CD14-positive monocyte (primary cell): ENCODE measurements at regions not wholly inside any gene's neighbourhood (a gene's known extent, or its start where the extent isn't known, plus 50 kb on each side); places are given as distances from the start of the nearest gene placed in this dataset.

Source experiments
- DNase-seq, 3 donors: peaks; one replicate each; pipeline ENCODE4 v3.0.0-alpha.2; 2011 to 2022
- H2AFZ ChIP-seq: 2 replicates; pipeline ENCODE4 v1.6.0; 2012; ENCODE audit warnings: mild to moderate bottlenecking, low read depth, low read length, inconsistent platforms; ENCODE audit not compliant: insufficient read depth, poor library complexity, severe bottlenecking
- H3K27ac ChIP-seq, 2 donors: 1 replicate in 1 of 2; 2 replicates in 1 of 2; pipeline ENCODE4 v1.5.1; 2012 to 2013; ENCODE audit warnings: low read length in 2 of 2, control low read depth in 1 of 2, inconsistent platforms in 1 of 2, low read depth in 1 of 2, mild to moderate bottlenecking in 1 of 2
- H3K27me3 ChIP-seq, 2 donors: one replicate each; pipeline versions ENCODE4 v1.6.0 to v1.6.1; 2011 to 2013; ENCODE audit warnings: low read length in 2 of 2; ENCODE audit not compliant: control insufficient read depth in 2 of 2, insufficient read depth in 2 of 2
- H3K36me3 ChIP-seq, 2 donors: replicated peaks in 1 of 2; 1 replicate in 1 of 2; 2 replicates in 1 of 2; pipeline versions ENCODE4 v1.5.1 to v1.6.1; 2012 to 2013; ENCODE audit warnings: low read length in 2 of 2, control low read depth in 1 of 2, inconsistent platforms in 1 of 2, mild to moderate bottlenecking in 1 of 2; ENCODE audit not compliant: insufficient read depth in 2 of 2, control insufficient read depth in 1 of 2
- H3K4me1 ChIP-seq, 2 donors: 1 replicate in 1 of 2; 2 replicates in 1 of 2; pipeline versions ENCODE4 v1.5.1 to v1.6.1; 2012 to 2013; ENCODE audit warnings: low read length in 2 of 2, control low read depth in 1 of 2, inconsistent platforms in 1 of 2, mild to moderate bottlenecking in 1 of 2, moderate library complexity in 1 of 2; ENCODE audit not compliant: insufficient read depth in 2 of 2, control insufficient read depth in 1 of 2
- H3K4me2 ChIP-seq: replicated peaks from 2 replicates; pipeline ENCODE3; 2012; ENCODE audit warnings: low read length, moderate library complexity, mild to moderate bottlenecking; ENCODE audit not compliant: poor library complexity, severe bottlenecking; ENCODE audit errors: extremely low read depth
- H3K4me3 ChIP-seq, 3 experiments: fragments of 200-600 bp in 1 of 3; sonication (generic) in 1 of 3; replicated peaks in 1 of 3; 1 replicate in 2 of 3; 2 replicates in 1 of 3; pipeline ENCODE4 v1.5.1; 2011 to 2013; ENCODE audit warnings: low read length in 3 of 3, mild to moderate bottlenecking in 3 of 3, control low read depth in 2 of 3, low read depth in 2 of 3, inconsistent platforms in 1 of 3, moderate library complexity in 1 of 3
- H3K79me2 ChIP-seq: 2 replicates; pipeline ENCODE4 v1.6.0; 2012; ENCODE audit warnings: mild to moderate bottlenecking, control low read depth, inconsistent platforms, low read length, moderate library complexity; ENCODE audit not compliant: insufficient read depth
- H3K9ac ChIP-seq: 2 replicates; pipeline ENCODE4 v1.6.0; 2017; ENCODE audit warnings: low read length, mild to moderate bottlenecking; ENCODE audit not compliant: insufficient read depth, poor library complexity, severe bottlenecking
- H3K9me3 ChIP-seq, 2 donors: replicated peaks in 1 of 2; 1 replicate in 1 of 2; 2 replicates in 1 of 2; pipeline versions ENCODE4 v1.5.1 to v1.6.1; 2012 to 2013; ENCODE audit warnings: low read length in 2 of 2, control low read depth in 1 of 2; ENCODE audit not compliant: control insufficient read depth in 1 of 2, insufficient read depth in 1 of 2
- H4K20me1 ChIP-seq: 2 replicates; pipeline ENCODE4 v1.6.0; 2012; ENCODE audit warnings: mild to moderate bottlenecking, low read length, control low read depth, moderate library complexity; ENCODE audit not compliant: insufficient read depth
- H3K27ac Mint-ChIP-seq, 7 donors: one replicate each; pipeline ENCODE4 v1.8.0; 2020; ENCODE audit warnings: mild to moderate bottlenecking in 7 of 7, mixed read lengths in 7 of 7, moderate library complexity in 6 of 7, inconsistent platforms in 2 of 7
- H3K27me3 Mint-ChIP-seq, 3 donors: one replicate each; pipeline ENCODE4 v1.8.0; 2021 to 2022; ENCODE audit warnings: low read depth in 3 of 3, mild to moderate bottlenecking in 3 of 3, mixed read lengths in 3 of 3, moderate library complexity in 3 of 3, inconsistent platforms in 1 of 3
- H3K36me3 Mint-ChIP-seq, 2 donors: one replicate each; pipeline ENCODE4 v1.8.0; 2020; ENCODE audit warnings: mixed read lengths in 2 of 2, inconsistent platforms in 1 of 2, mild to moderate bottlenecking in 1 of 2
- H3K4me1 Mint-ChIP-seq: one replicate; pipeline ENCODE4 v1.8.0; 2020; ENCODE audit warnings: mild to moderate bottlenecking, mixed read lengths
- H3K4me3 Mint-ChIP-seq, 2 donors: one replicate each; pipeline ENCODE4 v1.8.0; 2020; ENCODE audit warnings: mild to moderate bottlenecking in 2 of 2, mixed read lengths in 2 of 2, moderate library complexity in 1 of 2
- H3K9me3 Mint-ChIP-seq, 7 donors: one replicate each; pipeline ENCODE4 v1.8.0; 2020 to 2022; ENCODE audit warnings: mixed read lengths in 7 of 7, mild to moderate bottlenecking in 6 of 7, moderate library complexity in 6 of 7, inconsistent platforms in 2 of 7
- WGBS: methylation state at CpG from one replicate; pipeline ENCODE4 v1.1.5; 2013; ENCODE audit warnings: missing lambda C conversion rate; ENCODE audit not compliant: insufficient coverage; 5-methylcytosine and 5-hydroxymethylcytosine counted together
- intact Hi-C, 2 donors: fragments of 100-400 bp; cut with micrococcal nuclease; formaldehyde crosslinking; loops; one replicate each; pipeline versions ENCODE4 v1.15.0 to v1.15.1; 2023
- TF ChIP-seq, protein P1 (sequence below): fragments of 200-600 bp; IDR thresholded peaks from one replicate; pipeline ENCODE4 v1.8.0; 2022; ENCODE audit warnings: antibody characterized with exemption, mild to moderate bottlenecking

DNA sequence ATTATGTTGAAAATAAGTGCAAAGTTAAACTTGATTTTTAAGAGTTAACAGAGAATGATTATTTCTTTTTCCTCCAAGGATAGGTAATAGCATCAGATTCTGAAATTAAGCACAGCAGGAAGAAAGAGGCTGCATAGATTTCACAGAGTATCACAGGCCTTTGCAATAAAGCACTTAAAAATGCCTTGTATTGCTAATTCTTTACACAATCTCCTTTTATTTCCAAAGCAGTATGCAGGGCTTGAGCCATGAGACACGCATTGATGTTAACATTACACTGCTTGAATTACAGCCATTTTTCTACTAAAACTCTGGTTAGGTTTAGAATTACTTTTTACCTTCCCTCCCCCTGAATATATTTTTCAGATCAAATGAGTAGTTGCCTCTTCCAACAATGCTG, 398.3 kb downstream of the BCAT1 start:
- Mint-ChIP-seq H3K36me3 (no peaks in the 10 kb centered on the region), H3K4me3 (no peak overlapping the region), H3K27me3 (peaks cover 0 to 2% (median 0%) of the 10 kb centered on the region in 3 donors), H3K4me1 (no peaks in the 10 kb centered on the region), H3K9me3 (peaks cover 0 to 9% (median 5%) of the 10 kb centered on the region in 7 donors), H3K27ac (no peak overlapping the region)
- Histone ChIP-seq H3K9me3 (peaks cover 0 to 3% of the 10 kb centered on the region in 2 donors), H3K27ac (no peak overlapping the region), H2AFZ (no peak overlapping the region), H3K4me3 (no peak overlapping the region), H3K36me3 (no peaks in the 10 kb centered on the region), H3K4me1 (no peaks in the 10 kb centered on the region), H3K27me3 (no peaks in the 10 kb centered on the region), H3K4me2 (no peak overlapping the region), H4K20me1 (no peaks in the 10 kb centered on the region), H3K79me2 (no peaks in the 10 kb centered on the region), H3K9ac (no peak overlapping the region)
- TF ChIP-seq, protein P1, sequence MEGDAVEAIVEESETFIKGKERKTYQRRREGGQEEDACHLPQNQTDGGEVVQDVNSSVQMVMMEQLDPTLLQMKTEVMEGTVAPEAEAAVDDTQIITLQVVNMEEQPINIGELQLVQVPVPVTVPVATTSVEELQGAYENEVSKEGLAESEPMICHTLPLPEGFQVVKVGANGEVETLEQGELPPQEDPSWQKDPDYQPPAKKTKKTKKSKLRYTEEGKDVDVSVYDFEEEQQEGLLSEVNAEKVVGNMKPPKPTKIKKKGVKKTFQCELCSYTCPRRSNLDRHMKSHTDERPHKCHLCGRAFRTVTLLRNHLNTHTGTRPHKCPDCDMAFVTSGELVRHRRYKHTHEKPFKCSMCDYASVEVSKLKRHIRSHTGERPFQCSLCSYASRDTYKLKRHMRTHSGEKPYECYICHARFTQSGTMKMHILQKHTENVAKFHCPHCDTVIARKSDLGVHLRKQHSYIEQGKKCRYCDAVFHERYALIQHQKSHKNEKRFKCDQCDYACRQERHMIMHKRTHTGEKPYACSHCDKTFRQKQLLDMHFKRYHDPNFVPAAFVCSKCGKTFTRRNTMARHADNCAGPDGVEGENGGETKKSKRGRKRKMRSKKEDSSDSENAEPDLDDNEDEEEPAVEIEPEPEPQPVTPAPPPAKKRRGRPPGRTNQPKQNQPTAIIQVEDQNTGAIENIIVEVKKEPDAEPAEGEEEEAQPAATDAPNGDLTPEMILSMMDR: no peak
- DNase-seq: no peak
- intact Hi-C loops: no loop called here
- WGBS: no CpG with 5 or more reads among the region's 1 CpG

- H2AFZ ChIP-seq: no peak overlapping the region
- no peaks in the 10 kb centered on the region for H3K4me1 ChIP-seq
- intact Hi-C loops: no loop called here
- H3K27ac Mint-ChIP-seq: no peak overlapping the region
- no peak overlapping the region for H3K27ac ChIP-seq
- H3K36me3 Mint-ChIP-seq: no peaks in the 10 kb centered on the region
- no peak for DNase-seq
- no peaks in the 10 kb centered on the region for H3K36me3 ChIP-seq
- H3K4me3 Mint-ChIP-seq: no peak overlapping the region
- H3K4me2 ChIP-seq: no peak overlapping the region
- WGBS: no CpG with 5 or more reads among the region's 2 CpGs
- no peaks in the 10 kb centered on the region for H3K4me1 Mint-ChIP-seq
- no peaks in the 10 kb centered on the region for H3K79me2 ChIP-seq
- H3K9me3 Mint-ChIP-seq: peaks cover 0 to 8% (median 2%) of the 10 kb centered on the region in 7 donors
- no peak overlapping the region for H3K4me3 ChIP-seq
- H3K27me3 ChIP-seq: no peaks in the 10 kb centered on the region
- H3K27me3 Mint-ChIP-seq: peaks cover 0 to 3% (median 2%) of the 10 kb centered on the region in 3 donors
- H4K20me1 ChIP-seq: no peaks in the 10 kb centered on the region
- TF ChIP-seq, protein P1: no peak
- peaks cover 0 to 4% of the 10 kb centered on the region in 2 donors for H3K9me3 ChIP-seq
- H3K9ac ChIP-seq: no peak overlapping the region
Observed at GRCh38 chr12:24546661-24547060, 402.2 kb downstream of the BCAT1 start.
